Kidney (tissue), 13 donors: ENCODE measurements at regions not wholly inside any gene's neighbourhood (a gene's known extent, or its start where the extent isn't known, plus 50 kb on each side); places are given as distances from the start of the nearest gene placed in this dataset.
A peak's percentile ranks its signal among the peaks of the same experiment; 100 is the strongest.

Source experiments
- DNase-seq, 5 donors: peaks; one replicate each; pipeline ENCODE4 v3.0.0-alpha.2; 2013 to 2020
- FAIRE-seq: peaks from 2 replicates; lab custom pipeline; 2012; peaks lifted over from hg19 to GRCh38; lab: Jason Lieb, UNC
- H3K27ac ChIP-seq, 2 donors: one replicate each; pipeline ENCODE4 v1.7.0; 2013; ENCODE audit warnings: low read depth in 2 of 2, low read length in 2 of 2, inconsistent platforms in 1 of 2
- H3K27me3 ChIP-seq: one replicate; pipeline ENCODE4 v1.7.1; 2013; ENCODE audit warnings: low read length, inconsistent platforms; ENCODE audit not compliant: control insufficient read depth, insufficient read depth
- H3K36me3 ChIP-seq, 3 donors: one replicate each; pipeline versions ENCODE4 v1.7.0 to v1.7.1; 2013; ENCODE audit warnings: low read length in 3 of 3, control low read depth in 1 of 3, inconsistent platforms in 1 of 3; ENCODE audit not compliant: insufficient read depth in 3 of 3, control insufficient read depth in 2 of 3
- H3K4me1 ChIP-seq, 3 donors: one replicate each; pipeline versions ENCODE4 v1.7.0 to v1.7.1; 2013; ENCODE audit warnings: low read length in 3 of 3, inconsistent platforms in 1 of 3, low read depth in 1 of 3; ENCODE audit not compliant: control insufficient read depth in 2 of 3, insufficient read depth in 2 of 3
- H3K4me3 ChIP-seq, 3 donors: one replicate each; pipeline versions ENCODE4 v1.7.0 to v1.8.1; 2013; ENCODE audit warnings: low read length in 3 of 3, control low read depth in 1 of 3, inconsistent platforms in 1 of 3
- H3K9ac ChIP-seq, 3 donors: one replicate each; pipeline versions ENCODE4 v1.7.0 to v1.7.1; 2013; ENCODE audit warnings: low read length in 3 of 3, control low read depth in 1 of 3, inconsistent platforms in 1 of 3
- H3K9me3 ChIP-seq, 3 donors: one replicate each; pipeline versions ENCODE4 v1.7.0 to v1.7.1; 2013; ENCODE audit warnings: low read length in 3 of 3, control low read depth in 1 of 3, inconsistent platforms in 1 of 3; ENCODE audit not compliant: control insufficient read depth in 2 of 3, insufficient read depth in 1 of 3
- CTCF ChIP-seq: IDR thresholded peaks from 3 replicates; pipeline ENCODE4 v1.5.1; 2012; ENCODE audit warnings: mild to moderate bottlenecking, moderate library complexity, borderline replicate concordance; ENCODE audit not compliant: insufficient read depth; ENCODE audit errors: extremely low read depth
- intact Hi-C: fragments of 100-400 bp; cut with DNase I; formaldehyde crosslinking; loops from one replicate; pipeline ENCODE4 v1.11.1; 2022
- donor health status: control.
- donor health status: control.
- donor health status: control.
- donor health status: control.
- donor health status: control.
- donor health status: DM: yes; HTN: yes; CAD: no.
- donor health status: Normal renal cell carcinoma (clear cell type).

- H3K9me3 ChIP-seq: no peaks in the 10 kb centered on the region
- H3K4me1 ChIP-seq: no peaks in the 10 kb centered on the region
- no peak overlapping the region for H3K9ac ChIP-seq
- no peak overlapping the region for H3K4me3 ChIP-seq
- FAIRE-seq: no peak
- no peak for TF ChIP-seq CTCF
- H3K36me3 ChIP-seq: no peaks in the 10 kb centered on the region
- no peak overlapping the region for H3K27ac ChIP-seq
- DNase-seq: peak in 1 of 5 donors; percentile 43
- H3K27me3 ChIP-seq: no peaks in the 10 kb centered on the region
- intact Hi-C loops: no loop called here
These were observed 146.1 kb downstream of the CAAP1 start for GRCh38 chr9:26746357-26747072.

GRCh38 chr9:26745111-26745510 lies 147.5 kb downstream of the CAAP1 start:
- H3K9ac ChIP-seq: no peak overlapping the region
- H3K9me3 ChIP-seq: no peaks in the 10 kb centered on the region
- H3K27me3 ChIP-seq: no peaks in the 10 kb centered on the region
- no peak overlapping the region for H3K27ac ChIP-seq
- H3K4me3 ChIP-seq: no peak overlapping the region
- DNase-seq (no peak), FAIRE-seq (no peak)
- H3K36me3 ChIP-seq: no peaks in the 10 kb centered on the region
- TF ChIP-seq CTCF: no peak
- intact Hi-C loops: no loop called here
- H3K4me1 ChIP-seq: no peaks in the 10 kb centered on the region

GRCh38 chr9:26744191-26744965 lies 148.2 kb downstream of the CAAP1 start:
- peak; percentile 60 for TF ChIP-seq CTCF
- Histone ChIP-seq H3K4me1 (no peaks in the 10 kb centered on the region), H3K27me3 (no peaks in the 10 kb centered on the region), H3K36me3 (no peaks in the 10 kb centered on the region), H3K27ac (no peak overlapping the region), H3K9ac (no peak overlapping the region), H3K9me3 (no peaks in the 10 kb centered on the region), H3K4me3 (no peak overlapping the region)
- FAIRE-seq: peak; percentile 92
- intact Hi-C loops: no loop called here
- DNase-seq: peak in 1 of 5 donors; percentile 47
